RWPE1 (cell line): ENCODE measurements at regions not wholly inside any gene's neighbourhood (a gene's known extent, or its start where the extent isn't known, plus 50 kb on each side); places are given as distances from the start of the nearest gene placed in this dataset.
A peak's percentile ranks its signal among the peaks of the same experiment; 100 is the strongest.

Source experiments
- CTCF ChIA-PET: fragments of 350-600 bp; sonication (Branson Sonifier 250); formaldehyde crosslinking; extraction: SDS; loops from one replicate; lab custom pipeline; 2021; lab: Yijun Ruan, JAX
- POLR2A ChIA-PET: fragments of 400-600 bp; formaldehyde crosslinking; extraction: SDS; loops from one replicate; lab custom pipeline; 2020; ENCODE audit warnings: antibody characterized with exemption; ENCODE audit not compliant: low non-redundant PET; lab: Yijun Ruan, JAX
- DNase-seq: peaks from one replicate; pipeline ENCODE4 v3.0.0; 2012; ENCODE audit warnings: low spot score
- H3K27ac ChIP-seq: fragments of 450-650 bp; 2 replicates; pipeline ENCODE4 v1.5.1; 2017
- CTCF ChIP-seq: fragments of 450-650 bp; conservative IDR thresholded peaks from 2 replicates; pipeline ENCODE4 v1.5.1; 2017; ENCODE audit warnings: low read depth, mild to moderate bottlenecking

- DNase-seq = no peak
- ChIA-PET POLR2A (no interaction called here), CTCF (interaction anchor here (0.6 kb wide), 1 partner anchor 440 kb away, joined by 5 read pairs; no protein-coding TSS in a partner anchor)
- H3K27ac ChIP-seq = no peak overlapping the region
- TF ChIP-seq CTCF = no peak
These were observed 136.0 kb upstream of the ARX start for GRCh38 chrX:25151749-25152148.

- POLR2A ChIA-PET = no interaction called here
- no peak overlapping the region for H3K27ac ChIP-seq
- CTCF ChIA-PET = interaction anchor here (0.6 to 1.0 kb wide), 3 partner anchors 37 to 314 kb away, joined by 3 to 4 read pairs (median 3); no protein-coding TSS in a partner anchor
- peak; percentile 45; the same call in 1 of the 2 replicates for TF ChIP-seq CTCF
- peak; percentile 24 for DNase-seq
These were observed 128.5 kb upstream of the ARX start for GRCh38 chrX:25144043-25144940.

GRCh38 chrX:25143596-25143995, 127.8 kb upstream of the ARX start:
- TF ChIP-seq CTCF = no peak
- CTCF ChIA-PET = interaction anchor here (0.6 to 1.0 kb wide), 3 partner anchors 9 to 305 kb away, joined by 3 to 4 read pairs (median 4); no protein-coding TSS in a partner anchor
- no peak overlapping the region for H3K27ac ChIP-seq
- POLR2A ChIA-PET = no interaction called here
- DNase-seq = no peak

- CTCF ChIA-PET = no interaction called here
- DNase-seq = no peak
- H3K27ac ChIP-seq = no peak overlapping the region
- no peak for TF ChIP-seq CTCF
- POLR2A ChIA-PET = no interaction called here
These were observed 125.9 kb upstream of the ARX start for GRCh38 chrX:25141684-25142083.

GRCh38 chrX:25131055-25131454, 115.3 kb upstream of the ARX start:
- H3K27ac ChIP-seq = no peak overlapping the region
- no peak for TF ChIP-seq CTCF
- ChIA-PET POLR2A (no interaction called here), CTCF (no interaction called here)
- peak; percentile 19 for DNase-seq

- DNase-seq = no peak
- ChIA-PET POLR2A (no interaction called here), CTCF (no interaction called here)
- no peak overlapping the region for H3K27ac ChIP-seq
- no peak for TF ChIP-seq CTCF
These were observed 114.9 kb upstream of the ARX start for GRCh38 chrX:25130619-25131018.
